A172 (cell line): ENCODE measurements at regions not wholly inside any gene's neighbourhood (a gene's known extent, or its start where the extent isn't known, plus 50 kb on each side); places are given as distances from the start of the nearest gene placed in this dataset.

Experiments used
- DNase-seq: peaks from one replicate; pipeline ENCODE4 v3.0.0-alpha.2; 2015; ENCODE audit warnings: low spot score

DNA sequence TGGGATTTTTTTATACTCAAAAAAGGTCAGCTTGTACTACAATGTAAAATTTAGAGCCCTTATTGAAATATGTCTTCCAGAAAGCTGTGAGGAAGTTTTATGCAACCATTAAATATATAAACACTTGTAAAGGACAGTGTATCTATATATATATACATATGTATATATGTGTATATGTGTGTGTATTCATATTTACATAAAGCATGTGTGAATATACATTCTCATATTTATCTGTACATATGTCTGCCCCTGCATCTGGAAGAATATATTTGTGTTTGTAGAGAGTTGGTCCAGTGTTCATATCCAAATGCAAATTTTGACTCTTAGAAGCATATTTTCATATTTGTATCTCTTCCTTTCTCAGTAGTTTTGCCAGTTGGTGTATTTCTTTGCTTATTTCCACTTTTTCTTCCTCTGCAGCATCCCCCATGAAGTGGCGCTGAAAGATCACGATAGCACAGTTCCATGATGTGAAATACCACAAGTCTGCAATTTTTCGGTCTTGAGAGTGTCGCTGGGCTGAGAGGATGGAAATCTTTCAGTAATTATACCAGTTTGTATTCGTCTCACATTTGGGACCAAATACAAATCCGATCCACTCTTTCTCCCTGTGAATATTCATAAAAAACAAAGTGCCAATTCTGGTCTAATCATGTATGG is 311.7 kb upstream of the DPH6 start:
- DNase-seq: no peak

DNA sequence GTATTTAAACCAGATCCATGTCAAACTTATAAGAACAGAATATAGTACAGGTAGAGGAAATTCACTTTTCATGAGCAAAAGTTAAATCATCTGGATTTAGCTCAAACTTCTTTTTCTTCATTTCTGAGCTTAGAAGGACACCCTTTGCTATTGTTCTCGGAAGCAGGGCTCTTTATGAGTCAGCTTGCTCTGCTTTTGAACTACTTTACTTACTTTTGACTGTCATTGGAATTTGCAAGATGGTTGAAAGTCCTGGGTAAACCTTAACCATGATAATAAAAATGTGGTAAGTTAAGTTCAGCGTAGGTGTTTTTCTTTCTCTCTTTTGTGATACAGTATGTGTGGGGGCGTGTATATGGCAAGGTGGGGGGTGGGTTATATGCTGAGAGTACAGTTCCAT is 312.7 kb upstream of the DPH6 start:
- DNase-seq: no peak

DNA sequence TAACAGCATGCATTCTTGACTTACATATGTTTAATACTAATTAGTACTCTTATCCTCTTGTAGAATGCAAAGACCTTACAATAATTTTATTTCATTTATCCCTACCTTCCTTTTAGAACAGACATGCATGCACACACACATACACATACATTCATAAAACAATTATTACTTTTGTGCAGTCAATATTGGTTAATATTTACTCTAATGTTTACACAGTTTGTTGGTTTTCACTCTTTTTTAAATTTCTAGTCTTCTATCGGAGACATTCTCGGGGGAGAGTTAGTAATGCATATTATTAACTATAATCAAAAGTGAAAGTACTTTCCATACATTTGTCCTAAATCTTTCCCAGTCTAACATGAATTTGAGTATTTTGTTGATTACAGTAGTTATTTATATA is 317.7 kb upstream of the DPH6 start:
- no peak for DNase-seq

DNA sequence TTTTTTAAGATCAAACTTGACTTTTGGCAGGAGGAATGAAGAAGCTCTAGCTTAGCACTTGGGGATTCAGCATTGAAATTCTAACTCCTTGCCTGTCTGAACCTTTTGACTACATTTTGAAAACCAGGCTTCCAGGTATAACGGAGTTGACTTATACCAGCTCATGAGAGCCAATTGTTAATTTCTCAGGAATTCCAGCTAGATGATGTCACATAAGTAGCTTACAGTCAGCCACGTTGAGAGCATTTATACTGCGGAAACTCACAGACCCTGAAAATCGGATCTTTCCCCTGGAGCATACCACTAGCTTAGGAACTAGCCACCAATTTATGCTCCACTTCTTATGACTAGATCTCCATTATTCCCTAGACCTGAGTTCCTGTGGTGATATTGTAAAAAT is 321.4 kb upstream of the DPH6 start:
- no peak for DNase-seq

DNA sequence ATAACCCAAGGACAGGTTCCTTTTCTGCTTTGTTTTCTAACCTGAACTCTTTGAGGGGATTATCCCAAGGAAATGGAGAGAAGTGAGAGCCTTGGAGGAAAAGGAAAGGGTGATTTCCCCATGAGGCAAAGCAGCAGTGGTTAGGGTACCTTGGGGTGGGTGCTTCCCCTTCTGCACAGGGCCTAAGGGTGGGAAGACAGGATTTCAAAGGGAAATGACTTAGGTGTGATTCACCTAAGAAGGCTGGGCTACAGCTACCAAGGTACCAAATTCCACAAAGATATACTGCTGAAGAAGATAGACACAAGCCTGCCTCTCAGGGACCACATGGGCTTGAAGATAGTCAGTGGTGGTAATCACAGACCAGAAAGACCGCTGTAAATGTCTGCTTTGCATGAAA is 325.3 kb upstream of the DPH6 start:
- no peak for DNase-seq

DNA sequence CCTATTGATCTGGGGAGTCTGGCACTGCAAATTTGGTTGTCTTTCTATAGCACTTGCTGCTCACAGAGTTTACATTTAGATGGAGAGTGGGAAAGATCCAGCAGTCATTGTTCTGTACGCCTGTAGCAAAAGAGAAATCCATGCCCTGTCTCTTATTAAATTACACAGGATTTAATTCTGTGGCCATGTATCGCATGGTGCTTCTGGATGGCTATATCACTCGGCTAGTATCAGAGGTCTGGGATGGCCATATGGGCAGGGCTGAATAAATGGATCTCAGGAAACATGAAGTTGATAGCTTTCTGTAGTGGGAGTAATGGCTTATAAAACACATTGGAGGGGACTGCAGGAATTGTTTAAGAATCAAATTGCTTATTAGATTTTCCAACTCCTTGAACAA is 325.8 kb upstream of the DPH6 start:
- no peak for DNase-seq

DNA sequence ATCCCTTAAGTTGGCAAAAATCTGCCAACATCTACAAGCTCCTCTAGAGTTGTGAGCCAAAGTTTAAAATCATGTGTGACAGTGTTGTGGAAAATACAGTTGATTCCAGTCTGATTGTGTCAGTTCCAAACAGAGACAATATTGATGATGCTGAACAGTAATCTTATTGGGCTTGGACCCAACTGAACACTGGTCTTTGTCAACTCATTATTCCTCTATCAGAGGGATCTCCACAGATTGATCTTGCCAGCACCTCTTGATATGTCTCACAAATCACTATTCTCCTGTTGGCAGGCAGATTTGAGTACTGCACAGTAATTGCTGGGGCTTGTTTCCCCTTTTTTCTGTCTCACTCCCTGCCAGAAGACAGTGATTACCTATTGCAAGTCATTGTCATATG is 326.6 kb upstream of the DPH6 start:
- no peak for DNase-seq

DNA sequence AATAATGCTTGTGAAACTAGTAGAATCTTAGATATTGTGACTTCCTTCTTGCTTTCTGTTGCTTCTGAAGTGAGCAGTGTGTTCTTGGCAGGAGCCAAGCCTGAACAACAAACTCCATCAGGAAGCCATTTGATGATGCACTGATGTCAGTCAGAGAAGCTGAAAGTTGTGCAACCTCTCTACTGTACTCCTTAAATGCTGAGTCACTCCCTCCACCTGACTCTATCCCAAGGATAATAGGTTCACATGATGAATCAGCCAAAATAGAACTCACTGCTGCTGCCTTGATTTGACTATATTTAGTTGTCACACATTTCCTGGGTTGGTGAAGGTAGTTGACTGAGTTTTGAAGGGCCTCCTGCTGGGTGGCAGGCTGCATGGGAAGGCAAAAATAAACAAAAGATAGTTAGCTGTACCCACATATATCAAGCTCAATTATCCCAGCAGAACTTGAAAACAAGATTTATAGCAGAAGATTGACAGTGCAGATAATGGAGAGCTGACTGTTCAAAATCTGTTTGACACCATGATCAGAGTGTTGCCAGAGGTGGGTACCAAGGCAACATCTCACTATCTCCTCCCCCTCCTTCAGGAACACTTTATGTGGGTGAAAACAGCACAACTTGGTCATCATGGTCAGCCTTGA is 328.4 kb upstream of the DPH6 start:
- DNase-seq: peak; percentile 82

DNA sequence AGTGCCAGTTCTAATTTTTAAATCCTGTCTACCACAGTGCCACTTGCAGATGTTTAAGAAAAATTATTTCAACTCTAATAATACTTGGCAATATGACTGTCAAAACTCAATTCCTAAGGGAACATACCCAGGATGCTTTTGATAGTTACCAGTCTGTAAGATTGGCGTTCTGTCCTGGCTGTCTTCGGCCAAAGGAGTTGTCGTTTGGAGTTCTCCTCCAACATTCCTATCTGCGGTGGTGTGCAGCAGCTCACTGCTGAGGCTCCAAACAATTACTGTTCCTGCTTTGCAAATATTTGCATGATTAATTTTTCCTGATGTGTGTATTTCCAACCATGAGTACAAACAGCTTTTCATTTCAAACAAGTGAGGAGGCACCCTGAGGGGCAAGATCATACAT is 330.8 kb upstream of the DPH6 start:
- DNase-seq: no peak

DNA sequence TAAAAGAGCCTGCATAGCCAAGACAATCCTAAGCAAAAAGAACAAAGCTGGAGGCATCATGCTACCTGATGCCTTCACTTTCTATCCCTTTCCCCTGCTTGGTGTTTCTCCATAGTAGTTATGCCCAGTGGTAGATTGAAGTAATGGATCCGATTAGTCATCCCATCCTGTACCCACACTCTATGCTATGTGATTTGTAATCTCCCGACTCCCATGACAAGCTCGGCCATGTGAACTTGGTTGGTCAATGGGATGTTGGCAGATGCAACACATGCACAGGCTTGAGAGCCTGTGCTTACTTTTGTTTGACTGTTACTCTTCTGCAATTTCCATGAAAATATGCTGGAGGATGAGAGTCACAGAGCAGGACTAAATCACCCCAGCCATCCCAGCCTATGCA is 334.9 kb upstream of the DPH6 start:
- DNase-seq: no peak

DNA sequence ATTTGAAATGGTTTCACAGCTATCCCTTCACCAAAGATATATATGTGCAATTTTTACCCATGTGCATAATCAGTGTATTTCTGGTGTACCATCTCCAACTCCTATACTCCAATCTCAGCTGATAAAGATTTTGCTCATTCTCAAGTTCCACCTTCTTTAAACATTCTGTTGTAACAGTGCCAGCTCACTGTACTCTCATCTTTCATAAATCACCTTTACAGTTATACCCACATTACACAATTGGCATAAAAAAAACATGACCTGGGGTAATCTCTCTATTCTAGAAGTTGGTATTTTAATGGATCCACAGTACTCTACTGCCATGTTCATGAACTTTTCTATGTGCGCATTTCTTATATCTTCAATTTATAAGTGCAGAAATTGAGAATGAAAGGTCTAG is 339.9 kb upstream of the DPH6 start:
- peak; percentile 16 for DNase-seq

DNA sequence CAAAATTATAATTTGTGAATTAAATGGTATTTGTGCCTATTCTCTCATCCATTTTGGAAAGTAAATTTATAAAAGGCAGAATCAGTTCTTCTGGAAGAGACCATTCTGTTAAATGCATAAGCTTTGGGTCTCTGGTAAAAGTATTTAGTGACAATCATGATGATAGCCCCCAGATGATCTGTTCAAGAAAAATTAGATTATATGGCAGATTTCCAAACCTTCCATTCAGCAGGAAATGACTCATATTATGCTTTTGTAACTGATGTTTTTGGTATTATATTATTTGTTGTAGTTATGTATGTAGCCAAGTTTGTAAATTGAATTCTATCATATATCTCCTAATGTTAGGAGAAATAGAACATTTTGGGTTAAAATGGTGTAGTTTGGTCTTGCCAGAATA is 340.8 kb upstream of the DPH6 start:
- peak; percentile 30 for DNase-seq

DNA sequence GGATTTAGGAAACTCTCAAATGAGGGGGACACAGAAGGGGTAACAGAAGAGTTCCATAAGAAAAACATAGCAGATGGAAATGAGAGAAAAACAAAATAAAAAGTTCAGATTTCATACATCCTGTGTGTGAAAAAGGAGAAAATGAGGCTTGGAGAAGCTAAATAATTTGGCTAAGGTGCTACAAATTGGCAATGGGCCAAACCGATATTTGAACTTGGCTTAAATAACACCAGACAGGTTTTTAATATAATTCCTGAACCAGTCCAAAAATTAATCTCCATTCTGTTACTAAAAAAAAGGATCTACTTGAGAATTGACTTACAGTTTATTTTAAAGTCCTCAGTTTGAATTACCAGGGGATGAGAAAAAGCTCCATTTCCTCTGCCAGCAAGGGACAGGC is 342.9 kb upstream of the DPH6 start:
- no peak for DNase-seq

DNA sequence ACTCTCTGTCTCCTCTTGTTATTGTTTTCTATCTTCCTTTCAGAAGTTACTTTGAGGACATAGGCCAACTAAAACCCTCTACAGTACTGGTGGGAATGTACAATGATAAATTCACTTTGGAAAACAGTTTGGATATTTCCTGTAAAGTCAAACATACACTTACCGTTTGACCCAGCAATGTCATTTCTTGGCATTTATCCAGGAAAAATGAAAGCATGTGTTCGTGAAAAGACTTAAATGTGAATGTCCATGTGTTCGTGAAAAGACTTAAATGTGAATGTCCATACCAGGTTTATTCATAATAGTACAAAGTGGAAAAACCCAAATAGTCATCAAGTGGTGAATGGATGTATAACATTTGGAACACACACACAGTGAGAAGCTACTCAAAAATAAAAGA is 361.5 kb upstream of the DPH6 start:
- DNase-seq: no peak

DNA sequence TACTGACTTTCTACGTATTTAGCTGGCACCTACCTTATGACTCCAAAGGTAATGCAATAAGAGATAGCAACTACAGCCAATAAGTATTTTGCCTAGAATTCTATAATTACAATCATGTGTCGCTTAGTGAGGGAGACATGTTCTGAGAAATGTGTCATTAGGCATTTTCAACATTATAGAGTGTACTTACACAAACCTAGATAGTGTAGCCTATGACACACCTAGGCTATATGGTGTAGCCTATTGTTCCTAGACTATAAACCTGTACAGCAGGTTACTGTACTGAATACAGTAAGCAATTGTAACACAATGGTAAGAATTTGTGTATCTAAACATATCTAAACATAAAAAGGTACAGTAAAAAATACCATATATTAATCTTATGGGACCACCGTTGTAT is 363.4 kb upstream of the DPH6 start:
- no peak for DNase-seq

DNA sequence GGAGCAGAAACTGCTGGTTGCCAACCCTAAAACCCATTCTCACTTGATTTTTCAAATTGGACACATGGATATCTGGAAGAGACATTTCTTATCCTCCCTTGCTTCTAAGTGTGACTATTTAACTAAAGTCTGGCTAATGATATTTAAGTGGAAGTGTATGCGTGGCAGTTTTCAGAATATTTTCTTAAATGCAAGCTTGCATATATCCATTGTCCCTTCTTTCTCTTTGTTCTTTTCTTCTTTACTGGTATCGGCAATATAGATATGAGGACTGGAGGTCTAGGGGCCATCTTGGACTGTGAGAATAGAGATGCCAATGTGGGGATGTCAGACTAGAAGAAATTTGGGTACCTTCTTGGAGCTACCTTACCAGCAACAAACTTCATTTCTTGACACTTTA is 364.3 kb upstream of the DPH6 start:
- DNase-seq: no peak

DNA sequence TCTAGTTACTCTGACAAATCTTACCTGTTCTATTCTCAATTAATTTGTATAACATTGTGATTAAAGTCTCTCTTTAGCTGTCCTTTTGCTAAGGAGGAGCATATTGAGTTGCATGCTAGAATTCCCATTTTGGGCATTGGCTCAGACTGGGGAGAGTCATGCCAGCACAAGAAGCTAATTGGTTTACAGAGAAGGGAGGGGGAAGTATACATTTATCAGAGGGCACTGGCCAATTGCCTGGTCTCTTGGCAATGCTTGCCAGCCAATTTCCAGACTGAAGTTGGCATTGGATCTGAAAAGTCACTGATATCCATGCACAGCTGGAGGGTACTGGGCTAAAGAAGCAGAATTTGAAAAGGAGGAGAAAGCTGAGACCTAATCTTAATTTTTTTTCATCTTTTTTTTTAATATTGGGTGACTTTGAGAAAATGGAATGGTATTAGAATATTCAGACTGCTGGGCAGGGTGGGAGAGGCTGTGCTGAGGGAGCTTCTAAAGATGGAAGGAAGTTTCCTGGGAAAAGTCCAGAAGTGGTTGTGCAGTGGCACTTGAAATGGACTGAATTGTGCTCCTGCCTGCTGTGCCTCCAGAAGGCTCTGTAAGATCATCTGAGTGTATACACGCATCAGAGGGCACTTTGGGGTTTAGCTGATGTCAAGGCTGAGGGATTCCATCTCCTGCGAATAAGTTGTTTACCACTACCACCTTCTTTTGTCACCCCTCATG is 365.2 kb upstream of the DPH6 start:
- no peak for DNase-seq

DNA sequence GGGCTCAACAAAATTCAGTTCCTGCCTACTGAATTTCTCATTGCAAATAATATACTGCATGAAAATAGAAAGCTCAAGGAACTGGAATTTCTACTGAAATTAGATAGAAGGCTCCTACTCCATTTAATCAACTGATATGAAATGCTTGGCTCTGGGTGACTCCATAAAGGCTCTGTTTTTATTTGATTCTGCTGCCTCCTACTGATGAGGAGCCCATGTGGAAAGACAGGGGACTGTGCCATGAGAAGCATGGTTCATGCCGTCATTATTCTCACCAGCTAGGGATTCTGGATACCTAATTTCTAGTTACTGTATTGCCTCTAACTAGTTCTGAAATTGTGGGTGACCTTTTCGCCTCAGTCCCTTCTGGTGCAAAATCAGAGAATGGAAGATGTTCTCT is 366.2 kb upstream of the DPH6 start:
- no peak for DNase-seq

DNA sequence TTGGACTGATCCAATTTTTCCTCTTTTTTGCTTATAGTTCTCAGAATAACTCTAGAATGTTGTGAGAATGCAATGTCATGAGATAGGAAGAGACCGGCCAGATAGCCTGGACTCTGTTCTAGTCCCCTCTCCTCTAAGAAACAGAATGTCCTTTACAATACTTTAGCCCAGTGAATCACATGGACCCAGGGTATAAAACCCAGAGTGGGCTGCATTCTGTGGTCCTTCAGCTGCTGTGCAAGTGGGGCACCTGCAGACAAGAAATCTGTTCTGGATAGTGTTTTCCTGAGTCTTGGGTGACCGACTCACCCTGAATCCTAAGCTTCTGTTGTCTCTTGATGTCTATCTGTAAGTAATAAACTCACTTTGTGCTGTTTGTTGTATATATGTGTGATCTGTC is 368.6 kb upstream of the DPH6 start:
- no peak for DNase-seq

DNA sequence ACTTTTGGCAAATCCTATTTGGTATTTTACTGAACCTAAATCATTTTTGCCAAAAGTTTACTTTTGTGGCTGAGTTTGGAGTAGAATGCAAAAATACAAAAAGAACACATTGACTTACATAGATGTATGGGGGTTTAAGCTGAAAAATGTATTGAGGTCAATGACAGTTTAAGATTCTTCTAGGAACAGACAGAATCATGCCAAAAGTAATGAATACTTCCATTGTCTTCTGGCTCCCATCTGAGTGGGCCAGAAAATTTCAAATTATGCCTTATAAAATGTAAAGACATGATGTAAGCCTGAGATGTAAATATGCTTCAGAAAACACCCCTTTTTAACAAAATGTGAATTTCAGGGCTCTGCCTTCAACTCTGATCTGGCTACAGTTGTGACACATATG is 375.1 kb upstream of the DPH6 start:
- DNase-seq: no peak

DNA sequence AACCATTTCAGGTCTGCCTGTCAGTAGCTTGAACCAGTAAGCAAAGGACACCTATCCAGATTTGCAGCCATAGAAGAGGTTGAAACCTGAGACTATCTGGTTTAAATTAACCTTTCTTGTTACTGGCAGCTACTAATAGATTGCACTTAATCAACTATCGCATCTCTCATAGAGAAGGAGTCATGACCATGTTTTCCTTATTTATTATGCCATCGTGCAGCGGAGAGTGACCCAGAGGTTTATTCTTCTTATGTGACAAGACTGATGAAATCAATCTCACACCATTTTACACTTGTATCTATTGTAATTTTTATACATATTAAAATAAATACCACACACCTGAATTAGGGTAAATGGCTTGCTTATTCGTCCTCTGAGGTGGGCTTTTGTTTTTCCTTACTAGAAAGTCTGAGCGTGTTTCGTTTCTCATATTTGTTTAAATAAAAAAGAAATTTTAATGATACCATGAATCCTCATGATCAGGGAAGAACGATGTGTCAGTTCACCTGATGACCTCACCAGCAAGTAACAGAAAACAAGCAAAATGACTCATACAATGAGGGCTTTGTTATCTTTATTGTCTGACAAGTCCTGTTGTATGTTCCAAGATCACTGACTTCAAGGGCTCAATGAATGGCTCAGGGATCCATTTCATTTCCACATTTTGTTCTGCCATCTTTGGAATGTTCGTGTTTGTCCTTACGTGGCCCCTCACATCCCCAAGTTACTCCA is 379.5 kb upstream of the DPH6 start:
- peak; percentile 71 for DNase-seq

DNA sequence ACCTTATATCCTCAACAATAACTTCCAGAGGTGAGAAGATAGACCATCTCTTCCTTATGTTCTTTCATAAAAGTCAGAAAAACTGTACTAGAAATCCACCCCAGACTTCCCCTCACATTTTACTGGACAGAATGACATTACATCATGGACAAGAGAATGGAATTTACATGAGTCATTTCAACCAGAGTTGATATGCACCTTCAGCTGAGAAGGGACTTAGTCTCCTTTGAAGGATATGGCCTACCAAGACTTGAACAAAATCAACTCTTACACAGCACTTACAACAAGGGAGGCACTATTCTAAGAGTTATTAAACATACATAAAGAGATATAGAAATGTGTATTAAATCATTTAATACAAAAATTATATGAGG is 380.0 kb upstream of the DPH6 start:
- peak; percentile 61 for DNase-seq

DNA sequence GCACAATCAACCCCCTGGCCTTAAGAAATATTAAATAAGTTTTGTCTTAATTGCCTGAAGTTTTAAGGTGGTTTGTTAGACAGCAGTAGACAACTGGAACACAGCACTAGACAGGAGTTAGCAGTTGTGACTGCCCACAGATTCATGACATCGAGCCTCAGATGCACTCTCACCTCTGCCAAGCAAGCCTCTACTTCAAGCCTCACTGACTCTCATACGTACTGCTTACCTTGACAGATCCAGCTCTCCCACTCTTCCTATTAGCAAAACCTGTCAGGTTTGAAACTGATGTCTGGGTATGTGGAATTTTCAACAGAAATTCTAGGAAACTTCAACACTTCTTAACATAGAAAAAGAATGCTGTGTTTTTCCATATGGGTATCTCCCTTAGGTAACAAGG is 382.9 kb upstream of the DPH6 start:
- no peak for DNase-seq
